ENCODE measurements at regions not wholly inside any gene's neighbourhood (a gene's known extent, or its start where the extent isn't known, plus 50 kb on each side); places are given as distances from the start of the nearest gene placed in this dataset.
"Not testable (repeated sequence)": the region's sequence is repeated elsewhere in the genome, so short reads cannot be mapped to it uniquely, and the experiment has no call there.

DNA sequence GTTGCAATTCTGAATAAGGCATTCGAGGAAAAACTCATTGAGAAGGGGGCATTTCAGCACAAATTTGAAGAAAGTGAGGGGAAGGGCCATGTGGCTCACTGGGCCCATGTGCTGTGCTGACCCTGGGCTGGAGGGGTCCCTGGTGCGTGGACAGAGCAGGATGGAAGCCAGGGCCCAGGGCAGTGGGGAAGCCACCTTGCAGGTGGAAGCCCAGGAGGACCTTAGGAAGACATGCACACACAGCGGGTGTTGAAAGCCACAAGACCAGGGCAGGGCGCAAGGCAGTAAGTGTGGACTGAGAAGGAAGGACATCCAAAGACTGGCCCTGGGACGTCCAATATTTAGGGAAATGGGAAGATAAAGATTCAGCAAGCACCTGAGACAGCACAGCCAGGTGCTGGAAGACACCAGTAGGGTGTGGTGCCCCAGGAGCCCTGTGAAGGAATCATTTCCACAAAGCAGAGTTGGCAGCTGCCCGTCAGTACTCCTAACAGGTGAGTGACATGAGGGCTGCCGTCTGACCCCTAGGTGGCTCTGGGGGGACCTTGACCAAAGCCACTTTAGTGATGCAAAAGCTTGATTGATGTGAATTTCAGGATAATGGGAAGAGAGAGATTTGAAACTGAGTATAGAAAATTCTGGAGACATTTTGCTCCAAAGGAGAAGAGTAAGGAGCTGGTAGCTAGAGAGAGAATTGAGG, 254.4 kb upstream of the EXOC2 start:
- Mint-ChIP-seq H3K27ac (no peak overlapping the region), H3K36me3 (ENCODE audit: low read depth) (no peaks in the 10 kb centered on the region), H3K27me3 (peaks cover 6% of the 10 kb centered on the region), H3K9me3 (no peaks in the 10 kb centered on the region), H3K4me1 (no peaks in the 10 kb centered on the region), H3K4me3 (no peak overlapping the region)
- ATAC-seq (replicated peaks): no peak

- Mint-ChIP-seq H3K27ac (no peak overlapping the region), H3K27me3 (peaks cover 10% of the 10 kb centered on the region), H3K36me3 (ENCODE audit: low read depth) (no peaks in the 10 kb centered on the region), H3K9me3 (no peaks in the 10 kb centered on the region), H3K4me3 (no peak overlapping the region), H3K4me1 (no peaks in the 10 kb centered on the region)
- no peak for ATAC-seq (replicated peaks)
Measured at GRCh38 chr6:946546-946945, 253.6 kb upstream of the EXOC2 start.

GRCh38 chr6:939526-940252, 246.8 kb upstream of the EXOC2 start:
- Mint-ChIP-seq H3K4me1 (no peaks in the 10 kb centered on the region), H3K27me3 (peaks cover 23% of the 10 kb centered on the region)

GRCh38 chr6:938916-939315, 246.0 kb upstream of the EXOC2 start:
- no peaks in the 10 kb centered on the region for H3K4me1 Mint-ChIP-seq
- H3K4me3 Mint-ChIP-seq: no peak overlapping the region
- H3K36me3 Mint-ChIP-seq (ENCODE audit: low read depth): no peaks in the 10 kb centered on the region
- no peak for ATAC-seq (replicated peaks)
- H3K9me3 Mint-ChIP-seq: no peaks in the 10 kb centered on the region
- peaks cover 24% of the 10 kb centered on the region for H3K27me3 Mint-ChIP-seq
- no peak overlapping the region for H3K27ac Mint-ChIP-seq

More at GRCh38 chr6:939526-940252, 246.8 kb upstream of the EXOC2 start:
- no peaks in the 10 kb centered on the region for H3K9me3 Mint-ChIP-seq
- no peak overlapping the region for H3K4me3 Mint-ChIP-seq
- H3K36me3 Mint-ChIP-seq (ENCODE audit: low read depth): no peaks in the 10 kb centered on the region
- H3K27ac Mint-ChIP-seq: no peak overlapping the region
- ATAC-seq (replicated peaks): no peak

DNA sequence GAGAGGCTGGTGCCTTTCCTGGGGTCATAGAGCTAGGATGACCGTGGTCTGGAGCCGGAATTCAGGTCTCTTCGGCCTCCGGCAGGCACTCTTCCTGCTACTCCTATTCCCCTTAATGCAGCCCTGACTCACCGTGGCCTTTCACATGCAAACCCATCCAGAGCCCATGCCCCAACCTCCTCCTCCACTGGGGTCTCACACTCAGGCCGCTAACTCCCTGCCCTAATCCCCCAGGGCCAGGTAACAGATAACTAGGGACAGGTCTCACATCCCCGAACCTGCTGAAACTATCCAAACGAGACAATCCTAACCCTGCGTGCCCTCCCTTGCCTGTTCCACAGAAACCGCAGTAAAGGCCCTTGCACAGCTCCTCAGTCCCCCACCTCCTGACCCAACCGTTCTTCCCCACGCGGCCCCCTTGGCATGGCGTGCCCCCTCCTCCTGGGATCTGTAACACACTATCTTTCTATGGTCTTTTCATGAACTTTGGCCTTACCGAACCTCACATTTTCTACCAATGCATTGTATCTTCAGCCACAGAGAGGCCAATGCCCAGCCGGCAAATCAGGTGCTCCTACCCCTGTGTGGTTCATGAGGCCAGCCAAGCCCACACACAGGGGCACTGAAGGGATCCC, 245.4 kb upstream of the EXOC2 start:
- Mint-ChIP-seq H3K4me1 (no peaks in the 10 kb centered on the region), H3K36me3 (ENCODE audit: low read depth) (no peaks in the 10 kb centered on the region), H3K9me3 (no peaks in the 10 kb centered on the region), H3K4me3 (no peak overlapping the region), H3K27me3 (peaks cover 24% of the 10 kb centered on the region), H3K27ac (no peak overlapping the region)
- no peak for ATAC-seq (replicated peaks)

DNA sequence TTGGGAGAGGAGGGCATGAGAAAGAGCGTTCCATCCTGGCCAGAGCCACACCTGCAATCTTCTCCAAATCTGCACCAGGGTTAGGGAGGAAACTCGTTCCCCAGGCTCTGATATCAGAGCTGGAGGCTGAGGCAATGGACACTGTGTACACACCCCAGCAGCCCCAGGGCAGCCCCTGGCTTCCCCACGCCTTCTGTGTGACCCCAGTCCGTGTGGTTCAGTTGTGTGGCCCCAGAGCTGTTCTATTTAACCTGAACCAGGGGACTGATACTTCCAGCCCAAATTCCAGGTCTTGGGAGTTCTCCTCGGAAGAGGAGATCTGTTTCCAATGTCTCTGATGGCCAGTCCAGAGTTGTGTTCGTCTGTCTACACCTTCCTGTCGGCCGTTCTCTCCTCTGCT, 242.6 kb upstream of the EXOC2 start:
- Mint-ChIP-seq H3K4me1 (no peaks in the 10 kb centered on the region), H3K27ac (no peak overlapping the region)
- no peak for ATAC-seq (replicated peaks)

GRCh38 chr6:934686-935085, 241.7 kb upstream of the EXOC2 start:
- Mint-ChIP-seq H3K36me3 (ENCODE audit: low read depth) (no peaks in the 10 kb centered on the region), H3K27me3 (peaks cover 14% of the 10 kb centered on the region), H3K4me1 (no peaks in the 10 kb centered on the region), H3K4me3 (no peak overlapping the region), H3K9me3 (no peaks in the 10 kb centered on the region), H3K27ac (no peak overlapping the region)
- ATAC-seq (replicated peaks): no peak

More for the DNA sequence above, 242.6 kb upstream of the EXOC2 start:
- Mint-ChIP-seq H3K9me3 (no peaks in the 10 kb centered on the region), H3K4me3 (no peak overlapping the region), H3K36me3 (ENCODE audit: low read depth) (no peaks in the 10 kb centered on the region), H3K27me3 (peaks cover 17% of the 10 kb centered on the region)

- ATAC-seq (replicated peaks); H3K27ac Mint-ChIP-seq; H3K36me3 Mint-ChIP-seq (ENCODE audit: low read depth); H3K4me1 Mint-ChIP-seq; H3K4me3 Mint-ChIP-seq; H3K9me3 Mint-ChIP-seq: not testable (repeated sequence)
- H3K27me3 Mint-ChIP-seq: peaks cover 12% of the 10 kb centered on the region
Measured at GRCh38 chr6:931919-932318, 239.0 kb upstream of the EXOC2 start.

GRCh38 chr6:927157-927556, 234.2 kb upstream of the EXOC2 start:
- ATAC-seq (replicated peaks): no peak
- H3K4me1 Mint-ChIP-seq: no peaks in the 10 kb centered on the region
- H3K27ac Mint-ChIP-seq: no peak overlapping the region
- H3K4me3 Mint-ChIP-seq: no peak overlapping the region
- peaks cover 21% of the 10 kb centered on the region for H3K27me3 Mint-ChIP-seq
- H3K36me3 Mint-ChIP-seq (ENCODE audit: low read depth): no peaks in the 10 kb centered on the region
- no peaks in the 10 kb centered on the region for H3K9me3 Mint-ChIP-seq

DNA sequence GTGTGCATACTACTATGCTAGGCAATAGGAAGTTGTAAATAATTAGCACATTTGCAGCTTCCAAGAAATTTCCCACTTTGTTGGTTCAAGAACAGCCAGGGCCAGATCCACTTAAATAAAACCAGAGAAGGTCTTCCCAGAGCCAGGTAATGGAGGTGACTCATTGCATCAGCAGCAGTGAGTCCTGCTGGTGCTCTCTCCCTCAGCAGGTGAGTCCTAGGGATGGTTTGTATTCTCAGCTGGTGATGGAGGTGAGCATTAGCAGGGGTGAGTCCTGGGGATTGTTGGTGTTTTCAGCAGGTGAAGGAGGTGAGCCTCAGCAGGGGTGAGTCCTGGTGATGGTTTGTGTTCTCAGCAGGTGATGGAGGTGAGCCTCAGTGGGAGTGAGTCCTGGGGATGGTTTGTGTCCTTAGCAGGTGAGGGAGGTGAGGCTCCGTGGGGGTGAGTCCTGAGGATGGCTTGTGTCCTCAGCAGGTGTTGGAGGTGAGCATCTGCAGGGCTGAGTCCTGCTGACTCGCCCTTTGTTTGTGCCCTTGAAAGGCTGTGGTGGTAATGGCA, 232.8 kb upstream of the EXOC2 start:
- Mint-ChIP-seq H3K36me3 (ENCODE audit: low read depth) (no peaks in the 10 kb centered on the region), H3K4me1 (no peaks in the 10 kb centered on the region), H3K27ac (no peak overlapping the region), H3K9me3 (peaks cover 4% of the 10 kb centered on the region), H3K27me3 (peaks cover 21% of the 10 kb centered on the region), H3K4me3 (no peak overlapping the region)
- no peak for ATAC-seq (replicated peaks)

GRCh38 chr6:924661-925060, 231.7 kb upstream of the EXOC2 start:
- Mint-ChIP-seq H3K9me3 (peaks cover 7% of the 10 kb centered on the region), H3K4me3 (no peak overlapping the region), H3K27me3 (peaks cover 19% of the 10 kb centered on the region), H3K36me3 (ENCODE audit: low read depth) (no peaks in the 10 kb centered on the region), H3K4me1 (no peaks in the 10 kb centered on the region), H3K27ac (no peak overlapping the region)
- no peak for ATAC-seq (replicated peaks)

GRCh38 chr6:921400-921799, 228.5 kb upstream of the EXOC2 start:
- H3K36me3 Mint-ChIP-seq (ENCODE audit: low read depth): no peaks in the 10 kb centered on the region
- no peak for ATAC-seq (replicated peaks)
- peaks cover 12% of the 10 kb centered on the region for H3K9me3 Mint-ChIP-seq
- no peak overlapping the region for H3K27ac Mint-ChIP-seq
- peaks cover 30% of the 10 kb centered on the region for H3K27me3 Mint-ChIP-seq
- no peak overlapping the region for H3K4me3 Mint-ChIP-seq
- H3K4me1 Mint-ChIP-seq: no peaks in the 10 kb centered on the region

DNA sequence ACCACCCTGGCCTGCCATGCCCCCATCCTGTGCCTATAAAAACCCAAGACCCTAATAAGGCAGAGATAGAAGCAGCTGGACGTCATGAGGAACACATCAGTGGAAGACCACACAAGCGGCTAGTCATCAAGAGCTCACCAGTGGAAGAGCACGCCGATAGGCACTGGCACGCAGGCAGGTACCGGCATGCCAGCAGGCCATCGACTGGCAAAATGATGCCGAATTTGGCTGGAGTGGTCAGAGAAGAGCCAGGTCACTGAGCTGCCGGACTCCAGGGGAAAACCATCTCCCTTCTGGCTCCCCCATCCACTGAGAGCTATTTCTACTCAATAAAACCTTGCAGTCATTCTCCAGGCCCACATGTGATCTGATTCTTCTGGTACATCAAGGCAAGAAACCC, 227.6 kb upstream of the EXOC2 start:
- Mint-ChIP-seq H3K36me3 (ENCODE audit: low read depth) (no peaks in the 10 kb centered on the region), H3K4me3 (no peak overlapping the region), H3K27me3 (peaks cover 32% of the 10 kb centered on the region), H3K4me1 (no peaks in the 10 kb centered on the region), H3K27ac (no peak overlapping the region), H3K9me3 (peaks cover 12% of the 10 kb centered on the region)
- no peak for ATAC-seq (replicated peaks)

DNA sequence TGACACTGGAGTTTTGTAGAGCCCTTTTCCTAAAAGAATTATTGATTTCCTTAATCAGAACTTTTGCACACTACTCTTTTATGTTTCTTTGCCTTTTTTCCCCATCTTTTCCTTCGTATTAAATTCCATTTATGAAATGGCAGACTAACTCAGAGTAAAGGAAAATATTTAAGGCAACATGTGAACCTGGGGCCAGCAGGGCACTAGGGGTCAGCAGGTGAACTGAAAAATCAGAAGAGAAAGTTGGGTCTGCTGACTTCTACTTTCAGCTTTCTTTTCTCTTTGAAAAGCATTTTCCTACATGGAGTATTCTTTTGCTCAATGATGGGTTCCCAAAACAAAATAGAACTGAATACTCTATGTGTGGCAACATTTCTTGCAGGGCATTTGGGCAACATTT, 226.6 kb upstream of the EXOC2 start:
- Mint-ChIP-seq H3K9me3 (peaks cover 12% of the 10 kb centered on the region), H3K4me1 (no peaks in the 10 kb centered on the region), H3K36me3 (ENCODE audit: low read depth) (no peaks in the 10 kb centered on the region), H3K27ac (no peak overlapping the region), H3K27me3 (peaks cover 31% of the 10 kb centered on the region), H3K4me3 (no peak overlapping the region)
- no peak for ATAC-seq (replicated peaks)

DNA sequence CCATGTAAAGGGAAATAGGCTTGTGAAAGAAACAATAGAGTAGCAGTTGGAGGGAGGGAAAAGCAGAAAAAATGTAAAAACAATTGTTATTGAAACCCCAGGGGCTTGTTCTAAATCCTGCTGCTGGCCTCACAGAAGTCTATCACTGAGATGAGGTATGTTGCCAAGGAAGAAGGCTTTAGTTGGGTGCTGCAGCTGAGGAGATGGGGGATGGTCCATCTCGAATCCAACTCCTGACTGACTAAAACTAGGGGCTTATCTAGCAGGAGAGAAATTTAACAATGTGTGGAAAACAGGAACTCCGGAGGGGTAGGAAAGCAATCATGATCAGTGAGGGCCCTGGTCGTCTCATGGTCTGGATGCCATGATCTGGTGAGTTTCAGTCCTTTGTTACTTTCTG, 225.0 kb upstream of the EXOC2 start:
- Mint-ChIP-seq H3K4me3 (no peak overlapping the region), H3K27ac (no peak overlapping the region), H3K4me1 (no peaks in the 10 kb centered on the region), H3K9me3 (peaks cover 12% of the 10 kb centered on the region), H3K27me3 (peaks cover 27% of the 10 kb centered on the region), H3K36me3 (ENCODE audit: low read depth) (no peaks in the 10 kb centered on the region)
- ATAC-seq (replicated peaks): no peak
